Mesendoderm (in vitro differentiated cells): ENCODE measurements at regions not wholly inside any gene's neighbourhood (a gene's known extent, or its start where the extent isn't known, plus 50 kb on each side); places are given as distances from the start of the nearest gene placed in this dataset.
A peak's percentile ranks its signal among the peaks of the same experiment; 100 is the strongest.

Source experiments
- DNase-seq: peaks from one replicate; pipeline ENCODE4 v3.0.0; 2013
- H2AK5ac ChIP-seq: 2 replicates; pipeline ENCODE4 v1.6.1; 2013; ENCODE audit warnings: low read length, inconsistent platforms
- H2BK120ac ChIP-seq: 2 replicates; pipeline ENCODE4 v1.6.1; 2013; ENCODE audit warnings: low read depth, mild to moderate bottlenecking, low read length, moderate library complexity, mixed read lengths
- H2BK15ac ChIP-seq: replicated peaks from 2 replicates; pipeline ENCODE4 v1.6.1; 2013; ENCODE audit warnings: low read depth, mild to moderate bottlenecking, moderate library complexity
- H2BK5ac ChIP-seq: 2 replicates; pipeline ENCODE4 v1.6.1; 2013; ENCODE audit warnings: low read length, inconsistent platforms
- H3K18ac ChIP-seq: 2 replicates; pipeline ENCODE4 v1.6.1; 2013; ENCODE audit warnings: mild to moderate bottlenecking, low read length, mixed read lengths
- H3K23ac ChIP-seq: one replicate; pipeline ENCODE4 v1.6.1; 2013; ENCODE audit warnings: low read length
- H3K27ac ChIP-seq: 2 replicates; pipeline ENCODE4 v1.5.1; 2013; ENCODE audit warnings: low read depth, mild to moderate bottlenecking, inconsistent platforms, low read length, moderate library complexity
- H3K27me3 ChIP-seq: 2 replicates; pipeline ENCODE4 v1.6.1; 2013; ENCODE audit warnings: low read length, control low read depth, mild to moderate bottlenecking, inconsistent platforms; ENCODE audit not compliant: insufficient read depth, poor library complexity
- H3K36me3 ChIP-seq: 2 replicates; pipeline ENCODE4 v1.6.1; 2013; ENCODE audit warnings: low read length, inconsistent platforms; ENCODE audit not compliant: control insufficient read depth, insufficient read depth
- H3K4ac ChIP-seq: one replicate; pipeline ENCODE4 v1.6.1; 2013; ENCODE audit warnings: low read depth, mild to moderate bottlenecking, low read length, moderate library complexity
- H3K4me1 ChIP-seq: 2 replicates; pipeline ENCODE4 v1.6.1; 2013; ENCODE audit warnings: low read depth, low read length, inconsistent platforms; ENCODE audit not compliant: control insufficient read depth
- H3K4me2 ChIP-seq: 2 replicates; pipeline ENCODE4 v1.6.1; 2013; ENCODE audit warnings: low read length
- H3K4me3 ChIP-seq: 2 replicates; pipeline ENCODE4 v1.5.1; 2013; ENCODE audit warnings: mild to moderate bottlenecking, low read length
- H3K56ac ChIP-seq: one replicate; pipeline ENCODE4 v1.6.1; 2013; ENCODE audit warnings: low read length
- H3K79me1 ChIP-seq: 2 replicates; pipeline ENCODE4 v1.6.1; 2013; ENCODE audit warnings: low read length, inconsistent platforms
- H3K79me2 ChIP-seq: 2 replicates; pipeline ENCODE4 v1.6.1; 2013; ENCODE audit warnings: mild to moderate bottlenecking, low read length; ENCODE audit not compliant: control insufficient read depth, insufficient read depth
- H3K9ac ChIP-seq: 2 replicates; pipeline ENCODE4 v1.6.1; 2013; ENCODE audit warnings: low read length, inconsistent platforms
- H4K5ac ChIP-seq: one replicate; pipeline ENCODE4 v1.6.1; 2013; ENCODE audit warnings: low read length
- H4K8ac ChIP-seq: one replicate; pipeline ENCODE4 v1.6.1; 2013; ENCODE audit warnings: low read depth, mild to moderate bottlenecking, control low read depth, low read length, moderate library complexity
- WGBS: extraction: QIAGEN DNeasy Blood & Tissue Kit; methylation state at CpG from one replicate; pipeline ENCODE4 v1.1.7; 2013; ENCODE audit warnings: low lambda C conversion rate, missing lambda C conversion rate; ENCODE audit not compliant: insufficient coverage; ENCODE audit errors: extremely low coverage; 5-methylcytosine and 5-hydroxymethylcytosine counted together

DNA sequence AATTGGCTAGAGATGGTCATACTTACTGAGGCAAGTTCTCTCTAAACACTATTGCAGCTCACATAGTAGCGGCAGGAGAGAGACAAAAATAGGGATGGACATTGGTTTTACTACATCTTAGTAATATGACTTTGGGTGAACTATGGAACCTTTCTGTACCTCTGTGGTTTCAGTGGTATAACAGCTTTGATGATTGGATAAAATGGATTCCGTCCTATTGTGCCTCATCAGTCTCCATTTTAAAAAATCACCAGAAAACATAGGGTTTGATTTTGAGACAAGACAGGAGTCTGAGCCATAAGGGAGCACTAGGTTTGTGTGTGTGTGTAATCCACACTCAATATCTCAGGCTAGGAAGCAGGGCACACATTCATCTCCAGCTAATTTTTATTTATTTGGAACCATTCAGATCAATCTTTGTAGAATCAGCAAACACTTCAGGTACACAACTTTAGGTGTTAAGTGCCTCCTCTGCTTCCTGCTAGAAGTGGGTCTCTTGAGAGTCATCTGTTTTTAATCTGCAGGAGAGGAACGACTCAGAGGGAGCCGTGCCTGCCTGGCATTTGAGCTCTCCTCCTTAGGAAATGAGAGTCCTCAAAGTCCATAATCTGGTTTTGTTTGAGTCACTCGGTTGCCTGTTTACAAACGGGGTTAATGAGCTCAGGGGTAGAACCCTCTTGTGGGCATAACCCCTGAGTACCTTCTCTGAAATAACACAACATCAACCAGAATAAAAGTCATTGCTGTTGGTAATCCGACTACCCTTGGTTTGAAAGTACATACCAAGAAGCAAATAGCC lies 238.5 kb upstream of the BOD1L1 start:
- Histone ChIP-seq H3K4me2 (no peak overlapping the region), H3K18ac (no peak overlapping the region), H3K79me2 (no peaks in the 10 kb centered on the region), H2BK120ac (no peak overlapping the region), H3K56ac (no peak overlapping the region), H3K27ac (no peak overlapping the region), H4K5ac (no peak overlapping the region), H2BK15ac (no peak overlapping the region), H4K8ac (no peak overlapping the region), H3K4ac (no peak overlapping the region), H2AK5ac (no peak overlapping the region), H3K4me3 (no peak overlapping the region), H3K23ac (no peak overlapping the region), H3K4me1 (no peaks in the 10 kb centered on the region), H3K36me3 (no peaks in the 10 kb centered on the region), H2BK5ac (no peak overlapping the region), H3K27me3 (no peaks in the 10 kb centered on the region), H3K79me1 (no peaks in the 10 kb centered on the region), H3K9ac (no peak overlapping the region)
- peak; percentile 5 for DNase-seq
- no CpG with 5 or more reads among the region's 7 CpGs for WGBS

DNA sequence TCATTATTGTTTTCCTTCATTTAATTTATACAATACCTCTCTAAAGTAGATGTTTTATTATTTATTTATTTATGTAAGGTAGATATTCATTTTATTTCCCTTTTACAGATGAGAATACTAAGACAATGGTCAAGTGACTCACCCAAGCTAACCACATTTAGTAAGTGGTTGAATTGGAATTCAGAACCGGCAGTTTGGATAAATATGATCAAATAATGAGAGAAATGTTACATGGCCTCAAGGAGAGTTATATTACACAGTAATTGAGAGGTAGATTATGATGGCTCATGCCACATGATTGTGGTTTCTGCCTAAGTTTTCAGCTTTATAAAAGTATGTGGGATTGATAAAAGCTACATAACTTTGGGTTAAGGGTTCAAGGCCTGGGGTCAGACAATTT lies 239.4 kb upstream of the BOD1L1 start:
- Histone ChIP-seq H4K8ac (no peak overlapping the region), H4K5ac (no peak overlapping the region), H2BK15ac (no peak overlapping the region), H3K4me1 (no peaks in the 10 kb centered on the region), H3K9ac (no peak overlapping the region), H3K27ac (no peak overlapping the region), H3K79me1 (no peaks in the 10 kb centered on the region), H2BK5ac (no peak overlapping the region), H3K79me2 (no peaks in the 10 kb centered on the region), H3K4me3 (no peak overlapping the region), H3K23ac (no peak overlapping the region), H3K56ac (no peak overlapping the region), H3K4me2 (no peak overlapping the region), H3K36me3 (no peaks in the 10 kb centered on the region), H3K18ac (no peak overlapping the region), H2BK120ac (no peak overlapping the region), H3K4ac (no peak overlapping the region), H3K27me3 (no peaks in the 10 kb centered on the region), H2AK5ac (no peak overlapping the region)
- no CpG with 5 or more reads among the region's 1 CpG for WGBS
- no peak for DNase-seq

DNA sequence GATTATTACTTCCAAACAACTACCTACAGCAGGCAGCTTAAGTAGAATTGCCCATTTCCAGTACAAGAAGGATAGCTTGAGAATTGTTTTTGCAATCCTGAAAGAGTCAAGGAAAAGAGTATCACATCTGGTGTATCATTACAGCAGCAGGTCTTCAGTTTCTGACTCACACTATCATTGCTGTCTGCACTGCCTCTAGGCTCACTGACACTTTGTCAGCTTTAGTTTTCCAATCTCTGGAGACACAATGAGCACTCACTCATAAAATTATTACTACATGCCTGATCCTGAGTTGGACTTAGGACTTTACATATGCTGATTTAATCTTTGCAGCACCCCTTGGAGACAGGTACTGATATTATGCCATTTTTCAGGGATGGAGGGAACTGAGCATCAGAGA lies 244.6 kb upstream of the BOD1L1 start:
- Histone ChIP-seq H3K4me2 (no peak overlapping the region), H3K27ac (no peak overlapping the region), H3K79me2 (no peaks in the 10 kb centered on the region), H4K8ac (no peak overlapping the region), H2BK15ac (no peak overlapping the region), H2BK5ac (no peak overlapping the region), H3K23ac (no peak overlapping the region), H2AK5ac (no peak overlapping the region), H3K18ac (no peak overlapping the region), H3K79me1 (no peaks in the 10 kb centered on the region), H2BK120ac (no peak overlapping the region), H3K36me3 (no peaks in the 10 kb centered on the region), H3K9ac (no peak overlapping the region), H3K56ac (no peak overlapping the region), H3K4ac (no peak overlapping the region), H3K27me3 (no peaks in the 10 kb centered on the region), H4K5ac (no peak overlapping the region), H3K4me1 (no peaks in the 10 kb centered on the region), H3K4me3 (no peak overlapping the region)
- no peak for DNase-seq

DNA sequence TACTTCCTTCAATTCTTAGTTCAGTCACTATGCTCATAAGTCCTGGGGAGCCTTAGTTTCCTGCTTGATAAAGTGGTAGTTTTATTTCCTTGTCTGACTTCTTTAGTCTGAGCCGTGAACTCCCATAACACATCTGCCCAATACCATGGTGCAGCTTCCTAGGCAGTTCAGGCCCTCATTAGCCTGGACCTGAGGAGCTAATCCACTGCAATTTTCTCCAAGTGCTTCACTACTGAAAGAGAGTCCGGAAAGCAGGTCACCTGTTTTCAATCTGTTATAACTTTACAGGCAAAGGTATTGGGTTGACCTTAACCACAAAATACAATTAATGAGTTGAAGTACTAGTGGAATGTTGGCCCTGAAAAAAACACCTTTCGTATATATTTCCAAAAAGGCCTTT lies 245.4 kb upstream of the BOD1L1 start:
- no peak overlapping the region for H3K23ac ChIP-seq
- no peak overlapping the region for H2BK15ac ChIP-seq
- DNase-seq: no peak
- no peak overlapping the region for H3K9ac ChIP-seq
- H2AK5ac ChIP-seq: no peak overlapping the region
- H3K4ac ChIP-seq: no peak overlapping the region
- H3K27me3 ChIP-seq: no peaks in the 10 kb centered on the region
- H4K8ac ChIP-seq: no peak overlapping the region
- no peaks in the 10 kb centered on the region for H3K4me1 ChIP-seq
- H3K27ac ChIP-seq: no peak overlapping the region
- no peak overlapping the region for H3K4me3 ChIP-seq
- H3K56ac ChIP-seq: no peak overlapping the region
- no peak overlapping the region for H3K18ac ChIP-seq
- no peak overlapping the region for H3K4me2 ChIP-seq
- H2BK5ac ChIP-seq: no peak overlapping the region
- no peak overlapping the region for H2BK120ac ChIP-seq
- WGBS: no CpG with 5 or more reads among the region's 3 CpGs
- H4K5ac ChIP-seq: no peak overlapping the region
- no peaks in the 10 kb centered on the region for H3K79me2 ChIP-seq
- H3K79me1 ChIP-seq: no peaks in the 10 kb centered on the region
- no peaks in the 10 kb centered on the region for H3K36me3 ChIP-seq

DNA sequence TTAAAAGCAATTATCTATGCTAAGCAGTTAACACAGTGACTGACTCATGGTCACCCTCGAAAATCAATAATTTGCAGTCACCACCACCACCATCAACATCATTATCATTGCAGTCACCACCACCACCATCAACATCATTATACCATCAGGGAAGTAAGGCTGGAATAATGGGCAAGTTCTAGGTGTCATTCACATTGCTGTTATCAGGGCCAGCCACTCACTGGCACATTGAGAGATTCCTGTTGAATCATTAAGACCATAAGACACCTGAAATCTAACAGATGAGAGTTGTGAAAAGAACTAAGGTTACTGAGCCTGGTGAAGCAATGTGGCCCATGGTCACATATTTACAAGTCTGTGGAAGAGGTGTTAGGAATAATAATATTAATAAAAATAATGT lies 247.7 kb upstream of the BOD1L1 start:
- Histone ChIP-seq H3K27ac (no peak overlapping the region), H3K56ac (no peak overlapping the region), H4K5ac (no peak overlapping the region), H3K79me1 (no peaks in the 10 kb centered on the region), H2AK5ac (no peak overlapping the region), H3K27me3 (no peaks in the 10 kb centered on the region), H3K79me2 (no peaks in the 10 kb centered on the region), H3K4me2 (no peak overlapping the region), H4K8ac (no peak overlapping the region), H3K4ac (no peak overlapping the region), H2BK15ac (no peak overlapping the region), H2BK5ac (no peak overlapping the region), H3K9ac (no peak overlapping the region), H2BK120ac (no peak overlapping the region), H3K36me3 (no peaks in the 10 kb centered on the region), H3K4me1 (no peaks in the 10 kb centered on the region), H3K4me3 (no peak overlapping the region), H3K18ac (no peak overlapping the region), H3K23ac (no peak overlapping the region)
- no peak for DNase-seq
- WGBS: no CpG with 5 or more reads among the region's 1 CpG

DNA sequence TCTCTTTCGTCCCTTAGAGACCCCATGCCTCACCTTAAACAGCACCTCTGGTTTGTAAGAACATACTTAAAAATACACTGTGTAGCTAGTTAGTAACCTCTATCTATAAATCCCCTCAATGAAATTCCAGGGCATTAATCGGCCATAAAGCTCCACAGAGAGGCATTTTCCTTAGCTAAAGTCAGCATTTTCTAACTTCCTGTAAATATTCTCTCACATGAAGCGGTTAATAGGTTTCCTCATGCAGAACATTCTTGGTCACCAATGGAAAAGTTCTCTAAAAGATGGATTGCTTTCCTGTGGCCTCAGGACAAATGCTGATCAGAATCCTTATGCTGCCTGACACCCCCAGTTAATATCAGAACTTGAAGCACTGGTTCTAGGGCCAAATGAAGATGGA lies 248.6 kb upstream of the BOD1L1 start:
- Histone ChIP-seq H4K5ac (no peak overlapping the region), H3K4me2 (no peak overlapping the region), H3K4ac (no peak overlapping the region), H3K27me3 (no peaks in the 10 kb centered on the region), H3K56ac (no peak overlapping the region), H3K27ac (no peak overlapping the region), H3K23ac (no peak overlapping the region), H2AK5ac (no peak overlapping the region), H2BK5ac (no peak overlapping the region), H3K4me1 (no peaks in the 10 kb centered on the region), H3K18ac (no peak overlapping the region), H3K9ac (no peak overlapping the region), H3K4me3 (no peak overlapping the region), H3K36me3 (no peaks in the 10 kb centered on the region), H3K79me2 (no peaks in the 10 kb centered on the region), H3K79me1 (no peaks in the 10 kb centered on the region), H2BK120ac (no peak overlapping the region), H2BK15ac (no peak overlapping the region), H4K8ac (no peak overlapping the region)
- DNase-seq: no peak
- WGBS: no CpG with 5 or more reads among the region's 3 CpGs
